GM18858 (cell line): ENCODE measurements at regions not wholly inside any gene's neighbourhood (a gene's known extent, or its start where the extent isn't known, plus 50 kb on each side); places are given as distances from the start of the nearest gene placed in this dataset.

Experiments used
- ATAC-seq: cut with Tn5 transposase; IDR thresholded peaks from one replicate; pipeline ENCODE4 v1.9.1; 2021; ENCODE audit not compliant: unreplicated experiment

DNA sequence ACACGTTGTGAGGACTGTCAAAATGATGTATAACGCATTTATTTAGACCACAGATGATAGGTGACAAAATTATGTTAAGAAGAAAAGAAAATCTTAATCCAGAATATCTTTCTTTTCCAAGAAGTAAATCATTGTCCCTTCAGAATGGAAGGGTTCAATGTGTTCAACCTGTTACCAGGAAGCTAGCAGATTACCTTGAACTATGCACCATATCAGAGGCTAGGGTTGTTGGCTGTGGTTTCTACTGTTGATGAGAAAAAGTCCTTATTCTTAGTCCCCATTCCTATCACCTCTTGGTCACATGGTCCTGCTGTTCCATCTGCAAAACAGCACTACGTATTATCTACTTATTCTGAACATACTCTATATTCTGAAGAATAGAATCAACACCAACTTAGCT is 339.5 kb upstream of the CADM1 start:
- ATAC-seq = no peak

DNA sequence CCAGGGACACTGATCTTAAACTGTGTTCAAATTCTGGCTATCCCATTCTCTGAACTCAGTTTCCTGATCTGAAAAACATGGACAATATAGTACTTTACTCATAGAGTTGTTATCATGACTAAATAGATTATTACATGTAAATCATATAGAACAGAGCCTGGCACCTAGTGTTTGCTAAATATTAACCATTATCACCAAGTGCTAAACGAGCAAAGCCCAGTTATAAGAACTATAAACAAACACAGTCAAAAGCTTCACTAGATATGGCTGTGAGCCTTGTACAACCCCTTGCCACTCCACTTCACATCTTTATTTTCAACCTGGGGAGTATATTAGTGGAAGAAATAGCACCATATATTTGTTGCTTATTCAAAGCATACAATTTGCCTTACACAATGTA is 338.9 kb upstream of the CADM1 start:
- ATAC-seq = no peak

- no peak for ATAC-seq
Observed at GRCh38 chr11:115820026-115820425, 315.8 kb upstream of the CADM1 start.

GRCh38 chr11:115819014-115819413 is 314.8 kb upstream of the CADM1 start:
- ATAC-seq = no peak

DNA sequence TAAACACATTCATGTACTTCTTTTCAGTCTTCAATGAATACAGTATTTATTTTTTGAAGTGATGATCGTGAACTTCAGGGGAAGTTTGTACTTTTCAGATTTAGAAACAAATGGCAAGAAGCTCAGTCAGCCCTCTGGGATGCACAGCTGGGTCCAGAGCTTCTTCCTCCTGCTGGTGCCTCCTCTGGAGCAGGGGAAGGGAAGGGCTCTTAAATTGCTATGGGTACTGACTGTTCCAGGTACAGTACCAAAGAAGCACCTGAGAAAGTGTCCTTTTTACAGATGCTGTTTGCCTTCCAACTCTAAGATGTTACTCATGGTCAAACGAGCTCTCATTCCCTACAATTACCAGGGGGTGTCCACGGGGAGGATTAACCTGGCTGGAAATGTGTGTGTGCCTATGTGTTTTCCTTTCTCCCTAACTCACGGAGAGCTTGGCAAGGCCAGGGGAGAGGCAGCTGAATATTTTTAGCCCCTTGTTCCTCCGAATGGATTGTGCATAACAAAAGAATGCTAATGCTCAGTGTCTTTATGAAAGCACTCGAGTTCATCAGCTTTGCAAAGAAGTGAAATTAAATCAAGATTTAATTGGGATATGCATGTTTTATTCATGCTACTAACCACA is 313.7 kb upstream of the CADM1 start:
- ATAC-seq = no peak

DNA sequence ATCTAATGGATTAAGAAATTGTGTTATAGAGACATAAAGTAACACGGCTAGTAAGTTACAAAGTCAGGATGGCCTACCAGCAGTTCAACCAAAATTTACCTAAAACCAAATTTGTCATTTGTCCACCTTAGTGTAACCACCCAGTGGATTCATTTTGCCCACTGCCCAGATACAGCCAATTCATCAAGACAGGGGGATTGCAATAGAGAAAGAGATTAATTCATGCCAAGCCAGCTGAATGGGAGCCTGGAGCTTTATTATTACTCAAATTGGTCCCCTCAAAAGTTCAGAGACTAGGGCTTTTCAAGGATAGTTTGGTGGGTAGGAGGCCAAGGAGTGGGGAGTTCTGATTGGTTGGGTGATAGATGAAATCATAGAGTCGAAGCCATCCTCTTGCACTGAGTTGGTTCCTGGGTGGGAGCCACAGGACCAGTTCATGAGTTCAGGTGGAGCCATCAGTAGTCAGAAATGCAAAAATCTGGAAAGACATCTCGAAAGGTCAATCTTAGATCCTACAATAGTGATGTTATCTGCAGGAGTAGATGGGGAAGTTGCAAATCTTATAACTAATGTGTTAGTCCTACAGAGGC is 304.2 kb upstream of the CADM1 start:
- no peak for ATAC-seq

DNA sequence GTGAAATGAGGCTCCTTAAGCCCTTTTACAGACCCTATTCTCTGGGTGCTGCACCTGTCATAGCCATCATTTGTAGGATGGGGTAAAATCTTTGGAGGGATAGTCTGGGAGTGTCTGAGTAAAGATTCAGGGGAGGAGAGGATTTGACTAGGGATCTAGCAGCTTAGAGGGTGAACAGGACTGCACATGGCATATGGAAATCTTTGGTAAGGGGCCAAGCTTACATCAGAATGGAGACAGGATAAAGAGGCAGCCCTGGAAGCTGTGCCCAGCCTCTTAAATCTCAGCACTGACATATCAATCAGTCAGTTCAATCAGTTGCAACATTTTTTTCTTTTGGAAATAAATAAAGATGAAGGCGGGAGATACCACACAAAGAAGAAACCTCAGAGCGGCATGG is 301.8 kb upstream of the CADM1 start:
- no peak for ATAC-seq

- no peak for ATAC-seq
Observed at GRCh38 chr11:115803073-115803740, 299.0 kb upstream of the CADM1 start.

DNA sequence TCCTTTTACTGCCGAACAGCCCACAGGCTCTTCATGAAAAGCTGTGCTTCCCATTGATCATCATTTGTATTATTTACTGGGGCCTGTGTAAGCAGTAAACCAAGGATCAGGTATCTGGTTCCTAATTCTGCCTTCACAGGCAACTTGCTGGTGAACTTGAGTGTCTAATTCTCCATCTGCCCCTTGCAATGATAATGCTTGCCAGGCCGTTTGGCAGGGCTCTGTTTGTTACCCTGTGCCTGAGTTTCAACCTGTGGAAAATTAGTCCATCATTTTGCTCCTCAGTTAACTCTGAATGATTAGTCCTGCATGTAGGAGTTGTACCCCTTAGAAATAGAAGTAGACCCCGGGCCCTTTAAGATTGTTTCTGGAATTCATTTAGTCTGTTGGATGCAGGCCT is 298.4 kb upstream of the CADM1 start:
- ATAC-seq = no peak

GRCh38 chr11:115792903-115793302 is 288.7 kb upstream of the CADM1 start:
- no peak for ATAC-seq

GRCh38 chr11:115787302-115787701 is 283.1 kb upstream of the CADM1 start:
- ATAC-seq = no peak

DNA sequence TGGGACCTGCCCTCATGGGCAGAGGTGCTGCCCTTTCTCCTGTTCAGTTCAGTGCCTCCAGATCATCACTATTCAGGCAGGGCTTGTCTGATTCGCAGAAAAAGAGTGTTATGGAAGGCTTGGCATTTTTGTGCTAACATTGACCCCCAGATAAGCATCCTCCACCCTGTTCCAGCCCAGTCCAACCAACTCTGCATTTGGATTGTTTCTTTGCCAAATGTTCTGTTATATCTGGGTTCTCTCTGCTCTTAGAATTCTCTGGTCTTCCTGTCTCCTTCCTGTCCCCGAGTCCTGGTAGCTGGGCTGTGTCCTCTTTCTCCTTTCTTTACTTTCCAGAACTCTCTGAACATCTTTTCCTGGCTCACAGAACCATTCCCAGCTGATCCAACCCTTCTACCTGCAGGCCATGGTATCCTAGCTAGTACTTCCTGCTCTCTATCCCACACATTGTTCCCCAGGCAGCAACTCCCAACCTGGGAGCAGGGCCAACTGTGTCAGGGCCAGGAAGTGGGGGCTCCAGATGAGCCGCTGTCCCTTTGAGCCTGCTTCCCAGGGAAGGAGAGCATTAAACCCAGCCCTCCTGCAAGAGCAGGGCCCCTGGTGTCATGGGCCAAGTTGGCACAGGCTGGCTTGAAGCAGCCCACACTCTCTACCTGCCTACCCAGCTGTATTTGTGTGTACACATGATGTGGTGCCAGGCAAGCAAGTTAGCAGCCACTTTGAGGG is 280.7 kb upstream of the CADM1 start:
- no peak for ATAC-seq

- ATAC-seq = no peak
Observed at GRCh38 chr11:115780646-115781362, 276.6 kb upstream of the CADM1 start.

- no peak for ATAC-seq
Observed at GRCh38 chr11:115778928-115779650, 274.9 kb upstream of the CADM1 start.

DNA sequence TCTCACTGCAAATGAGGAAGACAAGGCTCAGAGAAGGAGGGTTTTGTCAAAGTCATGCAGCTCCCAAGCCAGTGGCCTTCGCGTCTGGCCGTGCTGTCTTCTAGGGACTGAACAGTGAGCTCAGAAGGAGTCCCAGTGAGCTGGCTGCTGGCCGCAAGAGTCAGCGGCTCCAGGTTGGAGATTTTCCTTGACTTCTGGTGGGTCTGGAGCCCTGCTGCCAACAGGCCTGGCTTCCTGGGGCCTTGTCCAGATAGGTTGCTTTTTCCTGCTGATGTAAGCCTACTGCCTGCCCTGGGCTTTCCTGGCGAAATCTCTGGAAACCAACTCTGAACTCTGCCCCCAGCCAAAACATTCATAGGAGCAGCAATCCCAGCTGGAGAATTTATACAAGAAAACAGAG is 272.7 kb upstream of the CADM1 start:
- ATAC-seq = no peak

- ATAC-seq = no peak
Observed at GRCh38 chr11:115775846-115776245, 271.6 kb upstream of the CADM1 start.

DNA sequence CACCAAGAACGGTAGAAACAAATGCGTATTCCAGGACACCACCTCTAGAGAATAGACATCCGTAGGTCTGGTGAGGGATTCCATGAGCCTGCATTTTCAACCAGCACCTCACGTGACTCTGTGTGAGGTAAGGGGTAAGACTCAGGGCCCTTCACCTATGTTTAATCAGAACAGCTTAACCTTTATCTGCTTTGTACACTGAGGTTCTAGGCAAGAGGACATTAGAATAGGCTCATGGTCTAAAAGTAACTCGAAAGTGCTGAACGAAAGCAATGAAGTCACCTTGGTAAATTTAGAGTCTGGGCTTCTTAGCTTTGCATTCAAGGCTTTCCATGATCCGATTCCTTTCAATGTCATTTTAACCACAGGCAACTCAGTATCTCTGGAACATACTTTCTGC is 270.5 kb upstream of the CADM1 start:
- ATAC-seq = no peak

DNA sequence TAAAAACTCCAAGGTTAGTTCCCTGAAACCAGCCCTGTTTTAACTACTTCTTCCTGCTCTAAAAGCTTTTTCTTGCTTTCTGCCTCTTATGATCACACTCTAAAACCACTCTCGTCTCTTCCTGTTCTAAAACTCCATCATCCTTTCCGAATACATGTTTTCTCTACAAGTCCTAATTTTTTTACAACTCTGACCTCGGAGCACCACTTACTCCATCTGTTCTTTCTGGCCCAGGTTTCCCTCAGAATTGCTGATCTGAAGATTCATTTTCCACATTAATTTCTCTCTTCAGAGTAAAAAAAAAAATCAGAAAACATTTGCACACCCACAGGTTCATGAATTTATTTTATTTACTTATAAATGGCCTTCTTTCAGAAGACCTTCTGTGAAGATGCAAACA is 265.7 kb upstream of the CADM1 start:
- no peak for ATAC-seq

DNA sequence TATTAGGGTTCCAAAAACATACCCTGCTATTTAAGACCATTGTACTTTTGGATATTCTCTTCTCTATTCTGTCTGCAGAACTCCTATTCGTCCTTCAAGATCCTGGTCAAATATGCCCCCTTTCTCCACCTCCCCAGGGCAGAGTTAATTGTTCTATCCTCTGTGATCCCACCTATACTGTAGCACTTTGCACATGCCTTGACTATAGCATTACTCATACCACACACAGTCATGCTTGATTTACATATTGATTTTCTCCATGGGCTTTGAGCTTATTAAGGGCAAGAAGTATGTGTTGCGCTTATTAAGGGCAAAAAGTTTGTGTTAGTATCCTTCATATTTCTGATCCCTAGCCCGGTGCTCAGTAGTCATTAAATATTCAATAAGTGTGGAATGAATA is 263.7 kb upstream of the CADM1 start:
- ATAC-seq = no peak

DNA sequence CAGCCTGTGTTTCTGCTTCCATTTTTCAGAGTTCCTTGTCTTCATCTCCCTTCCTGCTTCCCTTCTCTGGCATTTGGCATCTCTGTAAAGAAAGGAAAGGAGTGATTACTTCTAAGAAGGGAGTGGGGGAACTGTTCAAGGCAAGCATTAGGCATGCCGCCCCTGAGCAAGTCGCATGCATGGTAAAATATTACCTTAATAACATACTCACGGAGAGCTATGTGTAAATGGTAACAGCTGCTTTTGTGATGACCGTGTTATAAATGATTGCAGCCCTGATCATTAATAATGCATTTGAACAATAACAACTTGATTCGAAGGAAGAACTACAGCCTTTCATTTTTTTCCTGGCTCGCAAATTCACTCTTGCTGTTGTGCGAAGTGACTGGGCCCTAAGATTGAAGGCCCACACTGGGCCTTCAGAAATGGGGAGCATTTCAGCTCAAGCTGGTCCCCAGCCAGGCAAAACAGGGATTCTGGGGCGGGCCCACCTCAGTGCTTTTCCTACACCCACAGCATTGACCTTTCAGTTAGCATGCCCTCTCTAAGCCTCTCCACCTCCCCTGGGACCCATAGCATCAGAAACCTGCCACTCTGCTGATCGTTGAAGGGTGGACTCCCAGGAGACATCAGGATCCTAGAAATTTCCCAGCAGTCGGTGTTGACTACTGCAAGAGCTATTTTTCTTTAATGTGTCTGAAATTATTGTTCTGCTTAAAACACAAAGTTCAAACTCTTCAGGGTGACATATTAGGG is 263.0 kb upstream of the CADM1 start:
- ATAC-seq = no peak
